SK-N-SH (cell line): ENCODE measurements at regions not wholly inside any gene's neighbourhood (a gene's known extent, or its start where the extent isn't known, plus 50 kb on each side); places are given as distances from the start of the nearest gene placed in this dataset.

ENCODE experiments used
- CHD2 ChIP-seq: fragments of 150-350 bp; IDR thresholded peaks from 2 replicates; pipeline ENCODE4 v1.6.1; 2018; ENCODE audit warnings: low read length; ENCODE audit not compliant: partially characterized antibody
- CTCF ChIP-seq: fragments of 200-600 bp; sonication (generic); IDR thresholded peaks from 2 replicates; pipeline ENCODE4 v1.6.1; 2017; ENCODE audit warnings: antibody characterized with exemption, mild to moderate bottlenecking, moderate library complexity
- EP300 ChIP-seq, 2 experiments: IDR thresholded peaks; 2 replicates each; pipeline versions ENCODE4 v1.4.0 to v1.6.1; 2012; ENCODE audit warnings: borderline replicate concordance in 1 of 2, low read depth in 1 of 2, low read length in 1 of 2
- EZH2phosphoT487 ChIP-seq: fragments of 200-600 bp; sonication (generic); IDR thresholded peaks from 2 replicates; pipeline ENCODE4 v1.6.1; 2017; ENCODE audit warnings: low read depth, mixed run types, mild to moderate bottlenecking, antibody characterized with exemption, moderate library complexity, borderline replicate concordance
- GATA2 ChIP-seq: sonication (generic); formaldehyde crosslinking; IDR thresholded peaks from 2 replicates; pipeline ENCODE4 v1.5.0; 2020; ENCODE audit warnings: mild to moderate bottlenecking, missing genetic modification reagents
- IRF3 ChIP-seq: fragments of 150-350 bp; IDR thresholded peaks from 2 replicates; pipeline ENCODE4 v1.6.1; 2016; ENCODE audit warnings: mild to moderate bottlenecking, low read depth, low read length
- JUND ChIP-seq: IDR thresholded peaks from 2 replicates; pipeline ENCODE4 v1.4.0; 2012
- MAX ChIP-seq: IDR thresholded peaks from 2 replicates; pipeline ENCODE4 v1.4.0; 2012; ENCODE audit warnings: low read depth
- POLR2AphosphoS5 ChIP-seq: IDR thresholded peaks from 2 replicates; pipeline ENCODE4 v1.6.1; 2012; ENCODE audit warnings: low read depth, low read length
- RCOR1 ChIP-seq: fragments of 150-350 bp; IDR thresholded peaks from 2 replicates; pipeline ENCODE4 v1.6.1; 2017; ENCODE audit warnings: antibody characterized with exemption, low read length
- SMC3 ChIP-seq: IDR thresholded peaks from 2 replicates; pipeline ENCODE4 v1.6.1; 2012; ENCODE audit warnings: low read depth, low read length, improper control_type of control experiment
- TCF12 ChIP-seq: IDR thresholded peaks from 2 replicates; pipeline ENCODE4 v1.4.0; 2012

- TF ChIP-seq CTCF (no peak), EP300 (IDR thresholded peaks at IDR 0.05; ENCODE audit: borderline replicate concordance in 1 of 2, low read depth in 1 of 2, low read length in 1 of 2) (no peak), POLR2AphosphoS5 (no peak), MAX (no peak), SMC3 (no peak), GATA2 (no peak), IRF3 (no peak), CHD2 (no peak), EZH2phosphoT487 (no peak), JUND (no peak), RCOR1 (no peak), TCF12 (no peak)
These were observed 420.2 kb downstream of the AGTPBP1 start for GRCh38 chr9:85321561-85321960.
